NCI-H1048 (cell line): ENCODE measurements at regions not wholly inside any gene's neighbourhood (a gene's known extent, or its start where the extent isn't known, plus 50 kb on each side); places are given as distances from the start of the nearest gene placed in this dataset.
"Not testable (repeated sequence)": the region's sequence is repeated elsewhere in the genome, so short reads cannot be mapped to it uniquely, and the experiment has no call there.

ENCODE experiments used
- DNase-seq: peaks from one replicate; lab custom pipeline; 2025; lab: John Stamatoyannopoulos, UW

- no peak for DNase-seq
Observed at GRCh38 chr16:85514295-85514597, 98.9 kb upstream of the GSE1 start.

GRCh38 chr16:85514598-85515318 lies 98.4 kb upstream of the GSE1 start:
- no peak for DNase-seq

- no peak for DNase-seq
Observed at GRCh38 chr16:85515319-85515745, 97.8 kb upstream of the GSE1 start.

GRCh38 chr16:85515830-85516397 lies 97.2 kb upstream of the GSE1 start:
- no peak for DNase-seq

GRCh38 chr16:85517154-85517553 lies 96.0 kb upstream of the GSE1 start:
- no peak for DNase-seq

GRCh38 chr16:85517563-85518179 lies 95.5 kb upstream of the GSE1 start:
- no peak for DNase-seq

GRCh38 chr16:85518398-85519049 lies 94.6 kb upstream of the GSE1 start:
- DNase-seq, result no peak

GRCh38 chr16:85519050-85519440 lies 94.1 kb upstream of the GSE1 start:
- not testable (repeated sequence) for DNase-seq

GRCh38 chr16:85519540-85520231 lies 93.4 kb upstream of the GSE1 start:
- DNase-seq, result no peak

- no peak for DNase-seq
Observed at GRCh38 chr16:85520853-85521521, 92.1 kb upstream of the GSE1 start.

GRCh38 chr16:85521552-85522307 lies 91.4 kb upstream of the GSE1 start:
- DNase-seq, result no peak

- no peak for DNase-seq
Observed at GRCh38 chr16:85522308-85522841, 90.7 kb upstream of the GSE1 start.

- DNase-seq, result no peak
Observed at GRCh38 chr16:85522842-85523601, 90.1 kb upstream of the GSE1 start.

- no peak for DNase-seq
Observed at GRCh38 chr16:85523602-85524364, 89.3 kb upstream of the GSE1 start.

GRCh38 chr16:85524365-85524629 lies 88.8 kb upstream of the GSE1 start:
- no peak for DNase-seq

- no peak for DNase-seq
Observed at GRCh38 chr16:85524630-85525419, 88.3 kb upstream of the GSE1 start.

- DNase-seq, result no peak
Observed at GRCh38 chr16:85525420-85526184, 87.5 kb upstream of the GSE1 start.
